Mesendoderm (in vitro differentiated cells): ENCODE measurements at regions not wholly inside any gene's neighbourhood (a gene's known extent, or its start where the extent isn't known, plus 50 kb on each side); places are given as distances from the start of the nearest gene placed in this dataset.
A peak's percentile ranks its signal among the peaks of the same experiment; 100 is the strongest.

ENCODE experiments used
- DNase-seq: peaks from one replicate; pipeline ENCODE4 v3.0.0; 2013
- H2AK5ac ChIP-seq: 2 replicates; pipeline ENCODE4 v1.6.1; 2013; ENCODE audit warnings: low read length, inconsistent platforms
- H2BK120ac ChIP-seq: 2 replicates; pipeline ENCODE4 v1.6.1; 2013; ENCODE audit warnings: low read depth, mild to moderate bottlenecking, low read length, moderate library complexity, mixed read lengths
- H2BK15ac ChIP-seq: replicated peaks from 2 replicates; pipeline ENCODE4 v1.6.1; 2013; ENCODE audit warnings: low read depth, mild to moderate bottlenecking, moderate library complexity
- H2BK5ac ChIP-seq: 2 replicates; pipeline ENCODE4 v1.6.1; 2013; ENCODE audit warnings: low read length, inconsistent platforms
- H3K18ac ChIP-seq: 2 replicates; pipeline ENCODE4 v1.6.1; 2013; ENCODE audit warnings: mild to moderate bottlenecking, low read length, mixed read lengths
- H3K23ac ChIP-seq: one replicate; pipeline ENCODE4 v1.6.1; 2013; ENCODE audit warnings: low read length
- H3K27ac ChIP-seq: 2 replicates; pipeline ENCODE4 v1.5.1; 2013; ENCODE audit warnings: low read depth, mild to moderate bottlenecking, inconsistent platforms, low read length, moderate library complexity
- H3K27me3 ChIP-seq: 2 replicates; pipeline ENCODE4 v1.6.1; 2013; ENCODE audit warnings: low read length, control low read depth, mild to moderate bottlenecking, inconsistent platforms; ENCODE audit not compliant: insufficient read depth, poor library complexity
- H3K36me3 ChIP-seq: 2 replicates; pipeline ENCODE4 v1.6.1; 2013; ENCODE audit warnings: low read length, inconsistent platforms; ENCODE audit not compliant: control insufficient read depth, insufficient read depth
- H3K4ac ChIP-seq: one replicate; pipeline ENCODE4 v1.6.1; 2013; ENCODE audit warnings: low read depth, mild to moderate bottlenecking, low read length, moderate library complexity
- H3K4me1 ChIP-seq: 2 replicates; pipeline ENCODE4 v1.6.1; 2013; ENCODE audit warnings: low read depth, low read length, inconsistent platforms; ENCODE audit not compliant: control insufficient read depth
- H3K4me2 ChIP-seq: 2 replicates; pipeline ENCODE4 v1.6.1; 2013; ENCODE audit warnings: low read length
- H3K4me3 ChIP-seq: 2 replicates; pipeline ENCODE4 v1.5.1; 2013; ENCODE audit warnings: mild to moderate bottlenecking, low read length
- H3K56ac ChIP-seq: one replicate; pipeline ENCODE4 v1.6.1; 2013; ENCODE audit warnings: low read length
- H3K79me1 ChIP-seq: 2 replicates; pipeline ENCODE4 v1.6.1; 2013; ENCODE audit warnings: low read length, inconsistent platforms
- H3K79me2 ChIP-seq: 2 replicates; pipeline ENCODE4 v1.6.1; 2013; ENCODE audit warnings: mild to moderate bottlenecking, low read length; ENCODE audit not compliant: control insufficient read depth, insufficient read depth
- H3K9ac ChIP-seq: 2 replicates; pipeline ENCODE4 v1.6.1; 2013; ENCODE audit warnings: low read length, inconsistent platforms
- H4K5ac ChIP-seq: one replicate; pipeline ENCODE4 v1.6.1; 2013; ENCODE audit warnings: low read length
- H4K8ac ChIP-seq: one replicate; pipeline ENCODE4 v1.6.1; 2013; ENCODE audit warnings: low read depth, mild to moderate bottlenecking, control low read depth, low read length, moderate library complexity
- WGBS: extraction: QIAGEN DNeasy Blood & Tissue Kit; methylation state at CpG from one replicate; pipeline ENCODE4 v1.1.7; 2013; ENCODE audit warnings: low lambda C conversion rate, missing lambda C conversion rate; ENCODE audit not compliant: insufficient coverage; ENCODE audit errors: extremely low coverage; 5-methylcytosine and 5-hydroxymethylcytosine counted together

- H3K4me1 ChIP-seq: no peaks in the 10 kb centered on the region
- no peak overlapping the region for H2BK5ac ChIP-seq
- H4K5ac ChIP-seq: no peak overlapping the region
- no peaks in the 10 kb centered on the region for H3K36me3 ChIP-seq
- no peak overlapping the region for H3K4ac ChIP-seq
- H3K23ac ChIP-seq: no peak overlapping the region
- H2AK5ac ChIP-seq: no peak overlapping the region
- no peak overlapping the region for H3K4me3 ChIP-seq
- no peak overlapping the region for H3K27ac ChIP-seq
- no peaks in the 10 kb centered on the region for H3K79me2 ChIP-seq
- no peaks in the 10 kb centered on the region for H3K79me1 ChIP-seq
- H3K27me3 ChIP-seq: no peaks in the 10 kb centered on the region
- H4K8ac ChIP-seq: no peak overlapping the region
- H2BK120ac ChIP-seq: no peak overlapping the region
- no peak overlapping the region for H3K18ac ChIP-seq
- H2BK15ac ChIP-seq: no peak overlapping the region
- H3K9ac ChIP-seq: no peak overlapping the region
- no CpG with 5 or more reads among the region's 4 CpGs for WGBS
- no peak overlapping the region for H3K4me2 ChIP-seq
- H3K56ac ChIP-seq: no peak overlapping the region
- peak; percentile 73 for DNase-seq
Observed at GRCh38 chr7:130865408-130866236, 131.6 kb upstream of the KLF14 start.

- WGBS: no CpG with 5 or more reads among the region's 2 CpGs
- Histone ChIP-seq H2BK120ac (no peak overlapping the region), H3K23ac (no peak overlapping the region), H3K9ac (no peak overlapping the region), H3K4ac (no peak overlapping the region), H2AK5ac (no peak overlapping the region), H4K8ac (no peak overlapping the region), H3K79me2 (no peaks in the 10 kb centered on the region), H3K4me1 (no peaks in the 10 kb centered on the region), H2BK5ac (no peak overlapping the region), H3K27ac (no peak overlapping the region), H3K4me2 (no peak overlapping the region), H2BK15ac (no peak overlapping the region), H3K56ac (no peak overlapping the region), H3K36me3 (no peaks in the 10 kb centered on the region), H3K4me3 (no peak overlapping the region), H4K5ac (no peak overlapping the region), H3K79me1 (no peaks in the 10 kb centered on the region), H3K18ac (no peak overlapping the region), H3K27me3 (no peaks in the 10 kb centered on the region)
- DNase-seq: no peak
Observed at GRCh38 chr7:130867039-130867438, 133.0 kb upstream of the KLF14 start.

- H3K27me3 ChIP-seq: no peaks in the 10 kb centered on the region
- no peak overlapping the region for H4K8ac ChIP-seq
- H3K36me3 ChIP-seq: no peaks in the 10 kb centered on the region
- no peak overlapping the region for H3K56ac ChIP-seq
- H3K79me1 ChIP-seq: no peaks in the 10 kb centered on the region
- H3K18ac ChIP-seq: no peak overlapping the region
- no peak for DNase-seq
- H3K79me2 ChIP-seq: no peaks in the 10 kb centered on the region
- no peak overlapping the region for H2BK15ac ChIP-seq
- H3K4me3 ChIP-seq: no peak overlapping the region
- no peak overlapping the region for H2BK5ac ChIP-seq
- no peak overlapping the region for H3K4ac ChIP-seq
- H4K5ac ChIP-seq: no peak overlapping the region
- no peak overlapping the region for H2BK120ac ChIP-seq
- H3K23ac ChIP-seq: no peak overlapping the region
- no peak overlapping the region for H3K27ac ChIP-seq
- no peaks in the 10 kb centered on the region for H3K4me1 ChIP-seq
- no peak overlapping the region for H3K4me2 ChIP-seq
- no peak overlapping the region for H2AK5ac ChIP-seq
- WGBS: no CpG with 5 or more reads among the region's 1 CpG
- H3K9ac ChIP-seq: no peak overlapping the region
Observed at GRCh38 chr7:130867581-130868136, 133.7 kb upstream of the KLF14 start.

GRCh38 chr7:130868139-130868538 is 134.1 kb upstream of the KLF14 start:
- Histone ChIP-seq H2BK120ac (no peak overlapping the region), H3K9ac (no peak overlapping the region), H3K79me1 (no peaks in the 10 kb centered on the region), H3K56ac (no peak overlapping the region), H3K4me2 (no peak overlapping the region), H2BK15ac (no peak overlapping the region), H3K4me1 (no peaks in the 10 kb centered on the region), H4K8ac (no peak overlapping the region), H3K27ac (no peak overlapping the region), H3K4me3 (no peak overlapping the region), H3K4ac (no peak overlapping the region), H4K5ac (no peak overlapping the region), H3K23ac (no peak overlapping the region), H3K27me3 (no peaks in the 10 kb centered on the region), H3K79me2 (no peaks in the 10 kb centered on the region), H2BK5ac (no peak overlapping the region), H2AK5ac (no peak overlapping the region), H3K36me3 (no peaks in the 10 kb centered on the region), H3K18ac (no peak overlapping the region)
- WGBS: no CpG with 5 or more reads among the region's 6 CpGs
- DNase-seq: no peak

GRCh38 chr7:130869918-130870317 is 135.9 kb upstream of the KLF14 start:
- Histone ChIP-seq H2AK5ac (no peak overlapping the region), H3K4me1 (no peaks in the 10 kb centered on the region), H4K5ac (no peak overlapping the region), H3K79me1 (no peaks in the 10 kb centered on the region), H3K23ac (no peak overlapping the region), H3K9ac (no peak overlapping the region), H3K27me3 (no peaks in the 10 kb centered on the region), H3K79me2 (no peaks in the 10 kb centered on the region), H4K8ac (no peak overlapping the region), H2BK120ac (no peak overlapping the region), H3K56ac (no peak overlapping the region), H3K4me3 (no peak overlapping the region), H3K27ac (no peak overlapping the region), H2BK5ac (no peak overlapping the region), H3K4me2 (no peak overlapping the region), H3K4ac (no peak overlapping the region), H2BK15ac (no peak overlapping the region), H3K18ac (no peak overlapping the region), H3K36me3 (no peaks in the 10 kb centered on the region)
- WGBS: no CpG with 5 or more reads among the region's 3 CpGs
- no peak for DNase-seq
